Testis (tissue), 2 donors: ENCODE measurements at regions not wholly inside any gene's neighbourhood (a gene's known extent, or its start where the extent isn't known, plus 50 kb on each side); places are given as distances from the start of the nearest gene placed in this dataset.

Source experiments
- DNase-seq: peaks from one replicate; pipeline ENCODE4 v3.0.0-alpha.2; 2019
- H3K27ac ChIP-seq, 2 donors: fragments of 200-600 bp; sonication (generic); one replicate each; pipeline ENCODE4 v1.5.1; 2019
- H3K27me3 ChIP-seq: fragments of 200-600 bp; sonication (generic); one replicate; pipeline ENCODE4 v1.5.1; 2019
- H3K36me3 ChIP-seq: fragments of 200-600 bp; sonication (generic); one replicate; pipeline ENCODE4 v1.5.1; 2017; ENCODE audit warnings: low read depth; ENCODE audit errors: missing control alignments
- H3K4me1 ChIP-seq: fragments of 200-600 bp; sonication (generic); one replicate; pipeline ENCODE4 v1.5.1; 2019
- H3K4me3 ChIP-seq, 2 donors: fragments of 200-600 bp; sonication (generic); one replicate each; pipeline ENCODE4 v1.5.1; 2017 to 2019
- H3K9me3 ChIP-seq: fragments of 200-600 bp; sonication (generic); one replicate; pipeline ENCODE4 v1.5.1; 2017
- POLR2A ChIP-seq: fragments of 450-650 bp; IDR thresholded peaks from one replicate; pipeline ENCODE4 v1.6.1; 2017; ENCODE audit warnings: antibody characterized with exemption, mild to moderate bottlenecking, moderate library complexity
- WGBS, 2 donors: methylation state at CpG; one replicate each; pipeline ENCODE4 v1.1.5; 2018; 5-methylcytosine and 5-hydroxymethylcytosine counted together
- intact Hi-C: fragments of 100-400 bp; cut with DNase I; formaldehyde crosslinking; loops from one replicate; pipeline ENCODE4 v1.15.1; 2023; ENCODE audit warnings: low total_unique reads
- TF ChIP-seq, protein P1 (sequence below), 3 experiments: fragments of 450-650 bp in 2 of 3; fragments of 200-600 bp in 1 of 3; sonication (generic) in 1 of 3; IDR thresholded peaks; one replicate each; pipeline ENCODE4 v1.5.1; 2016 to 2019; ENCODE audit warnings: antibody characterized with exemption in 3 of 3, mild to moderate bottlenecking in 2 of 3, moderate library complexity in 1 of 3

DNA sequence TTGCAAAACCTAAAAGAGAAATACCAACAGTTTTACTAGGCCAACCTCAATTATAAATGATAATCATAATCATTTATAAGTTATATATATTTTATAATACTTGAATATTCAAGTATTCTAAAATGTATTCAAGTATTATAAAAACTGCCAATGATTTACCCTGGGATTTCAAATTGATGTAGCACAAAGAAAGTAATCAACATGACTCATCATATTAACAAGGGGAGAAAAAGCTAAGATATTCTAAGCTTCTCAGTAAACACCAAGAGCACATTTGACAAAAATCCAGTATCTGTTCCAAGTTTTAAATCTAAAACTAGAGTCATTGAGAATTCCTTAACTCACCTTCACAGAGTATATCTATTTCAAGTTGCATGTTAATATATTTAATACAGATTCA is 56.1 kb downstream of the CAPZA3 start:
- Histone ChIP-seq H3K27me3 (no peaks in the 10 kb centered on the region), H3K4me1 (peaks cover 11% of the 10 kb centered on the region), H3K27ac (no peak overlapping the region), H3K9me3 (no peaks in the 10 kb centered on the region), H3K36me3 (no peaks in the 10 kb centered on the region), H3K4me3 (no peak overlapping the region)
- TF ChIP-seq, protein P1, sequence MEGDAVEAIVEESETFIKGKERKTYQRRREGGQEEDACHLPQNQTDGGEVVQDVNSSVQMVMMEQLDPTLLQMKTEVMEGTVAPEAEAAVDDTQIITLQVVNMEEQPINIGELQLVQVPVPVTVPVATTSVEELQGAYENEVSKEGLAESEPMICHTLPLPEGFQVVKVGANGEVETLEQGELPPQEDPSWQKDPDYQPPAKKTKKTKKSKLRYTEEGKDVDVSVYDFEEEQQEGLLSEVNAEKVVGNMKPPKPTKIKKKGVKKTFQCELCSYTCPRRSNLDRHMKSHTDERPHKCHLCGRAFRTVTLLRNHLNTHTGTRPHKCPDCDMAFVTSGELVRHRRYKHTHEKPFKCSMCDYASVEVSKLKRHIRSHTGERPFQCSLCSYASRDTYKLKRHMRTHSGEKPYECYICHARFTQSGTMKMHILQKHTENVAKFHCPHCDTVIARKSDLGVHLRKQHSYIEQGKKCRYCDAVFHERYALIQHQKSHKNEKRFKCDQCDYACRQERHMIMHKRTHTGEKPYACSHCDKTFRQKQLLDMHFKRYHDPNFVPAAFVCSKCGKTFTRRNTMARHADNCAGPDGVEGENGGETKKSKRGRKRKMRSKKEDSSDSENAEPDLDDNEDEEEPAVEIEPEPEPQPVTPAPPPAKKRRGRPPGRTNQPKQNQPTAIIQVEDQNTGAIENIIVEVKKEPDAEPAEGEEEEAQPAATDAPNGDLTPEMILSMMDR (IDR thresholded peaks at IDR 0.05): no peak
- no peak for TF ChIP-seq POLR2A
- intact Hi-C loops: no loop called here
- DNase-seq: no peak

DNA sequence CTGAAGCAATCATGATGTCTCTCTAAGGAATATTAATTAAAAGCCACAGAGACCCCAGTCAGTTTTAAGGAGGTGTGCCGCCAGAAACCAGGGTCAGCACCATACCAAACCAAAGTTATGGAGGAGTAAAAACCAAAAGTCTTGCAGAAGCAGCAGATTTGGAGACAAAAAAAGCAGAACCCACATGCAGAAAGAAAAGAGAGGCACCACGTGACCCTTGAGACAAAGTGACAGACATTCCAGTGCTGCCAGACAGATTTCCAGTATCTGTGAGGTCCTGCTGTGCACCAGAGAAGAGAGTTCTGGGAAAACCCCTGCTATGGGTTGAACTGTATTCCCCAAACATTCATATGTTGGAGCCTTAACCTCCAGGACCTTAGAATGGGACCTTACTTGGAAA is 59.7 kb downstream of the CAPZA3 start:
- Histone ChIP-seq H3K27ac (peak overlapping the region in 1 of 2 donors; percentile 53), H3K4me1 (peaks cover 11% of the 10 kb centered on the region), H3K4me3 (no peak overlapping the region), H3K9me3 (no peaks in the 10 kb centered on the region), H3K27me3 (no peaks in the 10 kb centered on the region), H3K36me3 (no peaks in the 10 kb centered on the region)
- no peak for TF ChIP-seq POLR2A
- TF ChIP-seq, protein P1 (IDR thresholded peaks at IDR 0.05): no peak
- intact Hi-C loops: no loop called here
- DNase-seq: no peak
- WGBS, 2 donors: 81 to 83% methylated on average over 2 of the region's 2 CpGs

DNA sequence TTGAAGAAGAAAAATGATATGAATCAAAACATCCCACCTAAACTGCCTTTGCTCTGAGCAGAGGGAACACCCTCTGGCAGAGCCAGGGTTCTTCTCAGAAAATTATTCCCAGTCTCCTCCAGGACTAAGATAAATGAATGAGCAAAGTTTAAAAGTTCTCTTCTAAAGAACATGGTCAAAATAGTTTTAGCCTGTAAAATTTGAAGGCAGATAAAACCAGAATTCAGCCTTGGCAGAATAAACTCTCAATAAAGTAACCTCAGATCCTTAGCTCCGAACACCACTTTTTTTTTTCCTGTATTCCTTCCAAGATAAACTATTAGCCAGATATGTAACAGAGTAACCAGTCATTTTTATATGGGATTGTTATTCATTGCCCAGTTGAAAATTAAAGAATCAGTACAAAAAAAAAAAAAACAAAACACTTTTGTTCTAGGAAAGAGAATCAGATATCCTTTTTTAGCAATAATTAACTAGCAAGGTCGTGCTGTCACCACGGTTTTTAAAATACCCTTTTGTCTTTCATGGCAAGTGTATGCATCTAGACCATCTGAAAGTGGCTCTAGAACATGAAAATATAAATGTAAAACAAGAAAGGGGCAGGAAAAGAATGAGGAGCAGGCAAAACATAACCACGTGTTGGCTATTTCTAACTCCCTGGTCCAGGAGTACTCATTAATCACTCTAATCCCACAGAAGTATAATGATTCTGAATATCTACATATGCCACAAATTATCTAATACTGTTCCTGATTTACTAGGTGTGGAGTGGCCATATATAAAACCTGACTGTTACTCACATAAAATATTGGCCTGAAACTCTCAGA is 60.8 kb downstream of the CAPZA3 start:
- no peak for TF ChIP-seq POLR2A
- TF ChIP-seq, protein P1 (IDR thresholded peaks at IDR 0.05): no peak
- H3K9me3 ChIP-seq: no peaks in the 10 kb centered on the region
- WGBS, 2 donors: 25 to 29% methylated on average over 4 of the region's 4 CpGs
- H3K4me3 ChIP-seq: no peak overlapping the region
- DNase-seq: no peak
- intact Hi-C loops: no loop called here
- no peaks in the 10 kb centered on the region for H3K27me3 ChIP-seq
- H3K27ac ChIP-seq: peak overlapping the region; percentile 53 to 66
- H3K4me1 ChIP-seq: peaks cover 11% of the 10 kb centered on the region
- H3K36me3 ChIP-seq: no peaks in the 10 kb centered on the region

DNA sequence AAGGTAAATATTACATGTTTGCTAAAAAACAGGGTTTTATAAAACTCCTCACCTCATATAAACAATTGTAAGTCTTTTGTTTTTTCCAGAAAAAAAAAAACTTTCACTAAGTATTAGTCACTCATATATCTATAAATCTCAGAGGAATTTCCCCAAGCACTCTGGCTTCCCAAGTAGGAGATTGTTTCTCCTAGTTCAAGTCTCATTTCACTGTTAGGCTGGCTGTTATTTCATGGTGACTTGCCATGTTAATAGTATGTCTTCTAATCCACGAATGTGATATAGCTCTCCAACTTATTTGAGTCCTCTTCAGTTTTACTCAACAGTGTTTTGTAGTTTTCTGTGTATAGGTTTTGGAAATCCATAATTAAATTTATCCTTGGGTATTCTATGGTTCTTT is 61.6 kb downstream of the CAPZA3 start:
- Histone ChIP-seq H3K9me3 (no peaks in the 10 kb centered on the region), H3K27me3 (no peaks in the 10 kb centered on the region), H3K4me3 (no peak overlapping the region), H3K27ac (no peak overlapping the region), H3K4me1 (peaks cover 11% of the 10 kb centered on the region), H3K36me3 (no peaks in the 10 kb centered on the region)
- intact Hi-C loops: no loop called here
- no peak for DNase-seq
- 54 to 67% methylated on average over 1 of the region's 1 CpG for WGBS, 2 donors
- TF ChIP-seq, protein P1 (IDR thresholded peaks at IDR 0.05): no peak
- TF ChIP-seq POLR2A: no peak
